ENCODE measurements at regions not wholly inside any gene's neighbourhood (a gene's known extent, or its start where the extent isn't known, plus 50 kb on each side); places are given as distances from the start of the nearest gene placed in this dataset.

DNA sequence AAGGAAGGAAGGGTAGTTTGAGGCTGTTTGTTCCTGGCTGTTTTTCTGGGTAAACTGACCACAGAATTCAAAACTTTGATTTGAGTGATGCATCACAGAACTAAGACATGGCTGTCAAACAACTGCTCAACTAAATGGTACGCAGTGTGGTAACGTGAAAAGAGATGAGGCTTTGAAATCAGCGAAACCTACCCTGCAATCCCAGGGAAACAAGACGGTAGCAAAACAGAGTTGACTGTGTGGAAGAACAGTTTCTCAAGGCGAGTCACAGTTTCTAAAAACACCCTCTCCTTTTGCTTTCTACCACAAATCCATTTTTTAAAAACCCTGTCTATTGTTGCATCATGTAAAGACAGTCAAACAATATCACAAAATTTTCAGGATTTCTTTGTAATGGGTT lies 156.0 kb upstream of the MAF start:
- Histone ChIP-seq H3K9ac (ENCODE audit: low read length) (no peak overlapping the region), H3K4me3 (ENCODE audit: control extremely low read depth in 1 of 5, extremely low read depth in 1 of 5, insufficient read depth in 1 of 5, low read depth in 2 of 5, low read length in 4 of 5) (no peak overlapping the region), H4K20me1 (ENCODE audit: control insufficient read depth, insufficient read depth, low read length, poor library complexity, severe bottlenecking) (no peaks in the 10 kb centered on the region), H2AFZ (ENCODE audit: insufficient read depth, low read depth, low read length, poor library complexity, severe bottlenecking) (no peak overlapping the region), H3K27me3 (replicated peaks in 1 of 4; ENCODE audit: control extremely low read depth in 1 of 4, control insufficient read depth in 3 of 4, insufficient read depth in 4 of 4, low read length in 3 of 4) (no peaks in the 10 kb centered on the region), H3K27ac (ENCODE audit: low read length in 2 of 2) (no peak overlapping the region), H3K36me3 (replicated peaks in 1 of 2; ENCODE audit: control extremely low read depth in 1 of 2, control insufficient read depth in 1 of 2, extremely low read depth in 1 of 2, insufficient read depth in 2 of 2, low read length in 1 of 2) (no peaks in the 10 kb centered on the region), H3K9me3 (ENCODE audit: control extremely low read depth in 1 of 3, control insufficient read depth in 2 of 3, insufficient read depth in 1 of 3, low read length in 2 of 3) (no peaks in the 10 kb centered on the region), H3K4me2 (replicated peaks; ENCODE audit: low read depth, low read length, poor library complexity, severe bottlenecking) (no peak overlapping the region), H3K4me1 (ENCODE audit: control insufficient read depth in 2 of 2, insufficient read depth in 2 of 2, low read length in 2 of 2) (no peaks in the 10 kb centered on the region), H3K79me2 (ENCODE audit: control insufficient read depth, insufficient read depth, low read length) (no peaks in the 10 kb centered on the region)
- no peaks in the 10 kb centered on the region for H3K27me3 Mint-ChIP-seq
- ChIA-PET POLR2A (no interaction called here), CTCF (no interaction called here)
- H3K9me3 Mint-ChIP-seq (ENCODE audit: insufficient read depth), result peaks cover 2% of the 10 kb centered on the region
- no peaks in the 10 kb centered on the region for H3K4me1 Mint-ChIP-seq
- no peak overlapping the region for H3K4me3 Mint-ChIP-seq
- 96% methylated on average over 5 of the region's 5 CpGs for WGBS (ENCODE audit: insufficient coverage)
- TF ChIP-seq, protein P1, sequence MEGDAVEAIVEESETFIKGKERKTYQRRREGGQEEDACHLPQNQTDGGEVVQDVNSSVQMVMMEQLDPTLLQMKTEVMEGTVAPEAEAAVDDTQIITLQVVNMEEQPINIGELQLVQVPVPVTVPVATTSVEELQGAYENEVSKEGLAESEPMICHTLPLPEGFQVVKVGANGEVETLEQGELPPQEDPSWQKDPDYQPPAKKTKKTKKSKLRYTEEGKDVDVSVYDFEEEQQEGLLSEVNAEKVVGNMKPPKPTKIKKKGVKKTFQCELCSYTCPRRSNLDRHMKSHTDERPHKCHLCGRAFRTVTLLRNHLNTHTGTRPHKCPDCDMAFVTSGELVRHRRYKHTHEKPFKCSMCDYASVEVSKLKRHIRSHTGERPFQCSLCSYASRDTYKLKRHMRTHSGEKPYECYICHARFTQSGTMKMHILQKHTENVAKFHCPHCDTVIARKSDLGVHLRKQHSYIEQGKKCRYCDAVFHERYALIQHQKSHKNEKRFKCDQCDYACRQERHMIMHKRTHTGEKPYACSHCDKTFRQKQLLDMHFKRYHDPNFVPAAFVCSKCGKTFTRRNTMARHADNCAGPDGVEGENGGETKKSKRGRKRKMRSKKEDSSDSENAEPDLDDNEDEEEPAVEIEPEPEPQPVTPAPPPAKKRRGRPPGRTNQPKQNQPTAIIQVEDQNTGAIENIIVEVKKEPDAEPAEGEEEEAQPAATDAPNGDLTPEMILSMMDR (IDR thresholded peaks at IDR 0.05), result no peak
- no peak for TF ChIP-seq EZH2 (IDR thresholded peaks at IDR 0.05; ENCODE audit: borderline replicate concordance, insufficient read depth, low read depth, low read length, poor library complexity, severe bottlenecking)
- no peak overlapping the region for H3K27ac Mint-ChIP-seq
- ATAC-seq (ENCODE audit: low read depth), result no peak
- no peak for DNase-seq
- intact Hi-C loops (cut with micrococcal nuclease), result no loop called here

DNA sequence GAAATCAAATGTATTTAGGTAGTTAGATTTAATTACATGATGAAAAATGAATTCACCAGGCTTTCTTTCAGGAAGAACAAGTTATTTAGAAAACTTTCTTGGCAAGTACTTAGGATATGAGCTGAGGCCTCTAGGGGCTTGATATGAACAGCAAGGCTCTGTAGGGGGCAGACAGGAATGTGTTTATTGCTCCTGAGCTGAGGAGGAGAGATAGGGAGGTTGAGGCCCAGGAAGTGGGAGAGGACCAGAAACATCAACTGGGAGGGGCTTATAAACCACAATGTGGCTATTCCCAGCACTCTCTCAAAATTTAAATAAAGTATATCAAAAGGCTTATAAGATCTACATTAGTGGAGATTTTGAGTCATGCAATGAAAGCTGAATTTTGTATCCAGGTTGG lies 154.0 kb upstream of the MAF start:
- no peak overlapping the region for H3K4me3 Mint-ChIP-seq
- intact Hi-C loops (cut with micrococcal nuclease), result no loop called here
- no peak overlapping the region for H3K27ac Mint-ChIP-seq

More for the DNA sequence above, 154.0 kb upstream of the MAF start:
- Histone ChIP-seq H3K27ac (ENCODE audit: low read length in 2 of 2) (no peak overlapping the region), H2AFZ (ENCODE audit: insufficient read depth, low read depth, low read length, poor library complexity, severe bottlenecking) (no peak overlapping the region), H3K4me2 (replicated peaks; ENCODE audit: low read depth, low read length, poor library complexity, severe bottlenecking) (no peak overlapping the region), H3K4me3 (ENCODE audit: control extremely low read depth in 1 of 5, extremely low read depth in 1 of 5, insufficient read depth in 1 of 5, low read depth in 2 of 5, low read length in 4 of 5) (no peak overlapping the region), H4K20me1 (ENCODE audit: control insufficient read depth, insufficient read depth, low read length, poor library complexity, severe bottlenecking) (no peaks in the 10 kb centered on the region), H3K9ac (ENCODE audit: low read length) (no peak overlapping the region), H3K4me1 (ENCODE audit: control insufficient read depth in 2 of 2, insufficient read depth in 2 of 2, low read length in 2 of 2) (no peaks in the 10 kb centered on the region), H3K27me3 (replicated peaks in 1 of 4; ENCODE audit: control extremely low read depth in 1 of 4, control insufficient read depth in 3 of 4, insufficient read depth in 4 of 4, low read length in 3 of 4) (no peaks in the 10 kb centered on the region), H3K79me2 (ENCODE audit: control insufficient read depth, insufficient read depth, low read length) (no peaks in the 10 kb centered on the region), H3K9me3 (ENCODE audit: control extremely low read depth in 1 of 3, control insufficient read depth in 2 of 3, insufficient read depth in 1 of 3, low read length in 2 of 3) (peaks cover 0 to 3% (median 3%) of the 10 kb centered on the region in 3 donors), H3K36me3 (replicated peaks in 1 of 2; ENCODE audit: control extremely low read depth in 1 of 2, control insufficient read depth in 1 of 2, extremely low read depth in 1 of 2, insufficient read depth in 2 of 2, low read length in 1 of 2) (no peaks in the 10 kb centered on the region)
- TF ChIP-seq, protein P1 (IDR thresholded peaks at IDR 0.05), result no peak
- TF ChIP-seq EZH2 (IDR thresholded peaks at IDR 0.05; ENCODE audit: borderline replicate concordance, insufficient read depth, low read depth, low read length, poor library complexity, severe bottlenecking), result no peak
- Mint-ChIP-seq H3K27me3 (no peaks in the 10 kb centered on the region), H3K9me3 (ENCODE audit: insufficient read depth) (peaks cover 4% of the 10 kb centered on the region), H3K4me1 (no peaks in the 10 kb centered on the region)
- ATAC-seq (ENCODE audit: low read depth) (no peak), DNase-seq (no peak)
- ChIA-PET POLR2A (no interaction called here), CTCF (no interaction called here)
